Hepatocyte (in vitro differentiated cells): ENCODE measurements at regions not wholly inside any gene's neighbourhood (a gene's known extent, or its start where the extent isn't known, plus 50 kb on each side); places are given as distances from the start of the nearest gene placed in this dataset.

Experiments used
- CTCF ChIP-seq: fragments of 200-600 bp; sonication (generic); IDR thresholded peaks from 2 replicates; pipeline ENCODE4 v1.5.1; 2016; ENCODE audit warnings: antibody characterized with exemption, mild to moderate bottlenecking; ENCODE audit not compliant: poor library complexity
- EZH2phosphoT487 ChIP-seq: fragments of 200-600 bp; sonication (generic); IDR thresholded peaks from one replicate; pipeline ENCODE4 v1.6.1; 2018; ENCODE audit warnings: antibody characterized with exemption, mild to moderate bottlenecking, low read depth, moderate library complexity; ENCODE audit not compliant: unreplicated experiment, severe bottlenecking

- TF ChIP-seq EZH2phosphoT487 (no peak), CTCF (no peak)
Observed at GRCh38 chr16:16909126-16909525, 530.2 kb downstream of the NPIPA7 start.
